Sigmoid colon (tissue), 4 donors: ENCODE measurements at regions not wholly inside any gene's neighbourhood (a gene's known extent, or its start where the extent isn't known, plus 50 kb on each side); places are given as distances from the start of the nearest gene placed in this dataset.

ENCODE experiments used
- EP300 ChIP-seq, 4 donors: sonication (generic); formaldehyde crosslinking; IDR thresholded peaks; one replicate each; pipeline ENCODE4 v1.6.1; 2017; ENCODE audit warnings: antibody characterized with exemption in 4 of 4
- POLR2AphosphoS5 ChIP-seq, 4 donors: sonication (generic); formaldehyde crosslinking; IDR thresholded peaks; one replicate each; pipeline ENCODE4 v1.6.1; 2017; ENCODE audit warnings: antibody characterized with exemption in 4 of 4
- TF ChIP-seq, protein P1 (sequence below), 4 experiments: fragments of 450-650 bp in 3 of 4; fragments of 200-600 bp in 1 of 4; IDR thresholded peaks; one replicate each; pipeline ENCODE4 v1.5.1; 2016 to 2019; ENCODE audit warnings: antibody characterized with exemption in 4 of 4, mild to moderate bottlenecking in 3 of 4, moderate library complexity in 2 of 4

- TF ChIP-seq, protein P1, sequence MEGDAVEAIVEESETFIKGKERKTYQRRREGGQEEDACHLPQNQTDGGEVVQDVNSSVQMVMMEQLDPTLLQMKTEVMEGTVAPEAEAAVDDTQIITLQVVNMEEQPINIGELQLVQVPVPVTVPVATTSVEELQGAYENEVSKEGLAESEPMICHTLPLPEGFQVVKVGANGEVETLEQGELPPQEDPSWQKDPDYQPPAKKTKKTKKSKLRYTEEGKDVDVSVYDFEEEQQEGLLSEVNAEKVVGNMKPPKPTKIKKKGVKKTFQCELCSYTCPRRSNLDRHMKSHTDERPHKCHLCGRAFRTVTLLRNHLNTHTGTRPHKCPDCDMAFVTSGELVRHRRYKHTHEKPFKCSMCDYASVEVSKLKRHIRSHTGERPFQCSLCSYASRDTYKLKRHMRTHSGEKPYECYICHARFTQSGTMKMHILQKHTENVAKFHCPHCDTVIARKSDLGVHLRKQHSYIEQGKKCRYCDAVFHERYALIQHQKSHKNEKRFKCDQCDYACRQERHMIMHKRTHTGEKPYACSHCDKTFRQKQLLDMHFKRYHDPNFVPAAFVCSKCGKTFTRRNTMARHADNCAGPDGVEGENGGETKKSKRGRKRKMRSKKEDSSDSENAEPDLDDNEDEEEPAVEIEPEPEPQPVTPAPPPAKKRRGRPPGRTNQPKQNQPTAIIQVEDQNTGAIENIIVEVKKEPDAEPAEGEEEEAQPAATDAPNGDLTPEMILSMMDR (IDR thresholded peaks at IDR 0.05): no peak
- TF ChIP-seq POLR2AphosphoS5 (IDR thresholded peaks at IDR 0.05): no peak
- no peak for TF ChIP-seq EP300 (IDR thresholded peaks at IDR 0.05)
Observed at GRCh38 chr5:173527671-173528070, 88.8 kb downstream of the BOD1 start.
